ENCODE measurements at regions not wholly inside any gene's neighbourhood (a gene's known extent, or its start where the extent isn't known, plus 50 kb on each side); places are given as distances from the start of the nearest gene placed in this dataset.

DNA sequence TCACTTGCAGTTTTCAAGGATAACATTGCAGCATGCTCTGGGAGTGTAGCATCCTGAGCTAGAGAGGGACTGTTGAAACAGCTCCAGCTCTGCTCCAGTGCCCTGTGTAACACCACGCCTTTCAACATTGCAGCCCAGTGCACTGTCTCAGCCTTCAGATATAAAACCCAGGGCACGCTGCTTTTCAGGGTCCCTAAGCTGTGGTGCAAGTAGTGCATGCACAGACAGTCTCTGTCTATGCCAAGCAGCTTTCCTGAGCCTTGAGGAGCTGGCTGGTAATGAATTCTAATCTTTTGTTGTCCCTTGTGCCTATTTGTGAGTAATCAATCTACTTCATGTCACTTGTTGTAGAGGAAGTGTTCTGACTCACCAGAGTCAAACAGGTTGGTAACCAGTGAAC, 897.0 kb downstream of the ARAP2 start:
- no peak overlapping the region for H3K27ac ChIP-seq
- TF ChIP-seq POLR2A (IDR thresholded peaks at IDR 0.05) (no peak), POLR2AphosphoS5 (IDR thresholded peaks at IDR 0.05) (no peak), CTCF (IDR thresholded peaks at IDR 0.05) (no peak)
- H3K27me3 ChIP-seq (replicated peaks; ENCODE audit: insufficient read depth), result no peaks in the 10 kb centered on the region
- H3K4me3 ChIP-seq, result no peak overlapping the region
- intact Hi-C loops (cut with DNase I), result no loop called here
- H3K36me3 ChIP-seq, result no peaks in the 10 kb centered on the region
- H3K9me3 ChIP-seq, result no peaks in the 10 kb centered on the region
- H3K4me1 ChIP-seq (replicated peaks), result no peaks in the 10 kb centered on the region
- WGBS, result 81% methylated on average over 2 of the region's 2 CpGs
- DNase-seq (ENCODE audit: low spot score), result no peak

GRCh38 chr4:35358001-35358584, 886.2 kb downstream of the ARAP2 start:
- 66% methylated on average over 3 of the region's 3 CpGs for WGBS
- no peaks in the 10 kb centered on the region for H3K27me3 ChIP-seq (replicated peaks; ENCODE audit: insufficient read depth)
- no peaks in the 10 kb centered on the region for H3K4me1 ChIP-seq (replicated peaks)
- H3K27ac ChIP-seq, result no peak overlapping the region
- no peaks in the 10 kb centered on the region for H3K36me3 ChIP-seq
- no peaks in the 10 kb centered on the region for H3K9me3 ChIP-seq
- TF ChIP-seq POLR2AphosphoS5 (IDR thresholded peaks at IDR 0.05), result no peak
- DNase-seq (ENCODE audit: low spot score), result no peak
- intact Hi-C loops (cut with DNase I), result no loop called here
- no peak overlapping the region for H3K4me3 ChIP-seq

DNA sequence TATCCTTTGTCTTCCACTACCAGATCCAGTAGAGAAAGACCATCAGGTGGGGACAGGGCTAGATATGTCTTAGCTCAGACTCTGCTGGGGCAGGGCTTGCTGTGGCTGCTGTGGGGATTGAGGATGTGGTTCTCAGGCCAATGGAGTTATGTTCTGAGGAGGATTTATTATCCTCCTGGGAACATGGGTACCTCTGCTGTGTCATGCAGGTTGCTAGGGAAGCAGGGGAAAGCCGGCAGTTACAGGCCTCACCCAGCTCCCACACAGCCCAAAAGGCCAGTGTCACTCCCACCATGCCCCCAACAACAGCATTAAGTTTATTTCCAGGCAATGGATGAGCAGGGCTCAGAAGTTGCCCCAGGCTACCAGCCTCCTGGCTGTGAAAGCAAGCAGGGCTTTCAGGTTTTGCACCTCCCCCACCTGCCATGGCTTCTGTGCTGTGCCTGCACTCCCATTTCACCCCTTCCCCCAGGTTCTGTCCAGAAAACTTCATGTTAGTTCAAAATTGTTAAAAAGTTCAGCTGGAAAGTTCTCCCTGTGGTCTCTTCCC, 879.9 kb downstream of the ARAP2 start:
- no peak for TF ChIP-seq POLR2AphosphoS5 (IDR thresholded peaks at IDR 0.05)
- TF ChIP-seq CTCF (IDR thresholded peaks at IDR 0.05), result no peak
- TF ChIP-seq POLR2A (IDR thresholded peaks at IDR 0.05), result no peak
- Histone ChIP-seq H3K36me3 (no peaks in the 10 kb centered on the region), H3K27me3 (replicated peaks; ENCODE audit: insufficient read depth) (no peaks in the 10 kb centered on the region), H3K4me1 (replicated peaks) (no peaks in the 10 kb centered on the region), H3K27ac (no peak overlapping the region), H3K9me3 (no peaks in the 10 kb centered on the region), H3K4me3 (no peak overlapping the region)
- WGBS, result 100% methylated on average over 1 of the region's 1 CpG
- intact Hi-C loops (cut with DNase I), result no loop called here
- DNase-seq (ENCODE audit: low spot score), result no peak

- TF ChIP-seq POLR2AphosphoS5 (IDR thresholded peaks at IDR 0.05) (no peak), CTCF (IDR thresholded peaks at IDR 0.05) (no peak), POLR2A (IDR thresholded peaks at IDR 0.05) (no peak)
- Histone ChIP-seq H3K9me3 (no peaks in the 10 kb centered on the region), H3K36me3 (no peaks in the 10 kb centered on the region), H3K4me3 (no peak overlapping the region), H3K27me3 (replicated peaks; ENCODE audit: insufficient read depth) (no peaks in the 10 kb centered on the region), H3K27ac (no peak overlapping the region), H3K4me1 (replicated peaks) (no peaks in the 10 kb centered on the region)
- DNase-seq (ENCODE audit: low spot score), result no peak
- intact Hi-C loops (cut with DNase I), result no loop called here
- WGBS, result 61% methylated on average over 1 of the region's 1 CpG
Measured at GRCh38 chr4:35365186-35365585, 879.1 kb downstream of the ARAP2 start.

DNA sequence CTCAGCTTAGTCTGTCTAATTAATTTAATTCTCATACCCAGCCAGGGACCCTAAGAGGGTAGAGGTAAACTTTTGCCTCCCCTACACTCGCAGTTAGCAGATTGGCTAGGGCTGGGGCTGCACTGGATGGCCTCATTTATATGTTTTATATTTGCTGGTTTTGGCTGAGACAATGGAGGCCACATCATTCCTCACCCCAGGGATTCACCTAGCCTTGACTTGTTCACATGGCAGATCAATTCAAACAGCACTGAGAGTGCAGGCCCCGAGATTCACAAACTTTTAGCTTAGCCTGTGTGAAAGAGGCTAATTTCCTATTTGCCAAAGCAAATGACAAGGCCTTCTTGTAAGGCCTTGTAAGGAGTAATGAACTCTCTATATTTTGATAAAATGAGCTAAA, 844.4 kb downstream of the ARAP2 start:
- no peaks in the 10 kb centered on the region for H3K36me3 ChIP-seq
- no peaks in the 10 kb centered on the region for H3K4me1 ChIP-seq (replicated peaks)
- no peak overlapping the region for H3K27ac ChIP-seq
- H3K4me3 ChIP-seq, result no peak overlapping the region
- intact Hi-C loops (cut with DNase I), result no loop called here
- WGBS, result 65% methylated on average over 2 of the region's 2 CpGs
- no peaks in the 10 kb centered on the region for H3K27me3 ChIP-seq (replicated peaks; ENCODE audit: insufficient read depth)
- no peak for DNase-seq (ENCODE audit: low spot score)
- no peak for TF ChIP-seq POLR2A (IDR thresholded peaks at IDR 0.05)
- TF ChIP-seq CTCF (IDR thresholded peaks at IDR 0.05), result no peak
- TF ChIP-seq POLR2AphosphoS5 (IDR thresholded peaks at IDR 0.05), result no peak
- H3K9me3 ChIP-seq, result no peaks in the 10 kb centered on the region
